ENCODE measurements at regions not wholly inside any gene's neighbourhood (a gene's known extent, or its start where the extent isn't known, plus 50 kb on each side); places are given as distances from the start of the nearest gene placed in this dataset.

GRCh38 chr15:98221144-98221543 is 260.6 kb downstream of the ARRDC4 start:
- no peak for TF ChIP-seq CTCF (IDR thresholded peaks at IDR 0.05)

- TF ChIP-seq CTCF (IDR thresholded peaks at IDR 0.05), result no peak
Observed at GRCh38 chr15:98221577-98221976, 261.1 kb downstream of the ARRDC4 start.

- no peak for TF ChIP-seq CTCF (IDR thresholded peaks at IDR 0.05)
Observed at GRCh38 chr15:98226149-98226548, 265.6 kb downstream of the ARRDC4 start.

GRCh38 chr15:98226578-98226977 is 266.1 kb downstream of the ARRDC4 start:
- no peak for TF ChIP-seq CTCF (IDR thresholded peaks at IDR 0.05)

GRCh38 chr15:98228846-98229245 is 268.3 kb downstream of the ARRDC4 start:
- no peak for TF ChIP-seq CTCF (IDR thresholded peaks at IDR 0.05)

- TF ChIP-seq CTCF (IDR thresholded peaks at IDR 0.05), result no peak
Observed at GRCh38 chr15:98230975-98231374, 270.5 kb downstream of the ARRDC4 start.

GRCh38 chr15:98231696-98232440 is 271.4 kb downstream of the ARRDC4 start:
- TF ChIP-seq CTCF (IDR thresholded peaks at IDR 0.05), result no peak

- no peak for TF ChIP-seq CTCF (IDR thresholded peaks at IDR 0.05)
Observed at GRCh38 chr15:98232761-98233160, 272.3 kb downstream of the ARRDC4 start.
